ENCODE measurements at regions not wholly inside any gene's neighbourhood (a gene's known extent, or its start where the extent isn't known, plus 50 kb on each side); places are given as distances from the start of the nearest gene placed in this dataset.

DNA sequence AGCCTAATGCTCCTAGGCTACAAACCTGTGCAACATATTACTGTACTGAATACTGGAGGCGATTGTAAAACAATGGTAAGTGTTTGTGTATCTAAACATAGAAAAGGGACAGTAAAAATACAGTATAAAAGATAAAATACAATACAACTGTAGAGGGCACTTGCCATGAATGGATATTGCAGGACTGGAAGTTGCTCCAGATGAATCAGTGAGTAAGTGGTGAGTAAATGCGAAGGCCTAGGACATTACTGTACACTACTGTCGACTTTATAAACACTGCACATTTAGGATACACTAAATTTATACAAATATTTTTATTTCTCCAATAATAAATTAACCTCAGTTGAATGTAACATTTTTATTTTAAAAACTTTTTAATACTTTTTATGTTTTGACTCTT lies 485.0 kb downstream of the MMUT start:
- TF ChIP-seq ZFP3 (CRISPR knock-in tag; IDR thresholded peaks at IDR 0.05) (no peak), ZFP30 (CRISPR knock-in tag; IDR thresholded peaks at IDR 0.05) (no peak), ARNTL (CRISPR knock-in tag; IDR thresholded peaks at IDR 0.05; ENCODE audit: borderline replicate concordance, low read depth) (no peak), SNAI2 (CRISPR knock-in tag; IDR thresholded peaks at IDR 0.05) (no peak), BACH2 (CRISPR knock-in tag; IDR thresholded peaks at IDR 0.05; ENCODE audit: borderline replicate concordance) (no peak), ESRRG (CRISPR knock-in tag; IDR thresholded peaks at IDR 0.05) (no peak), CSDC2 (CRISPR knock-in tag; IDR thresholded peaks at IDR 0.05) (no peak), PPARA (CRISPR knock-in tag; IDR thresholded peaks at IDR 0.05; ENCODE audit: borderline replicate concordance) (no peak)
- TF ChIP-seq, protein P1, sequence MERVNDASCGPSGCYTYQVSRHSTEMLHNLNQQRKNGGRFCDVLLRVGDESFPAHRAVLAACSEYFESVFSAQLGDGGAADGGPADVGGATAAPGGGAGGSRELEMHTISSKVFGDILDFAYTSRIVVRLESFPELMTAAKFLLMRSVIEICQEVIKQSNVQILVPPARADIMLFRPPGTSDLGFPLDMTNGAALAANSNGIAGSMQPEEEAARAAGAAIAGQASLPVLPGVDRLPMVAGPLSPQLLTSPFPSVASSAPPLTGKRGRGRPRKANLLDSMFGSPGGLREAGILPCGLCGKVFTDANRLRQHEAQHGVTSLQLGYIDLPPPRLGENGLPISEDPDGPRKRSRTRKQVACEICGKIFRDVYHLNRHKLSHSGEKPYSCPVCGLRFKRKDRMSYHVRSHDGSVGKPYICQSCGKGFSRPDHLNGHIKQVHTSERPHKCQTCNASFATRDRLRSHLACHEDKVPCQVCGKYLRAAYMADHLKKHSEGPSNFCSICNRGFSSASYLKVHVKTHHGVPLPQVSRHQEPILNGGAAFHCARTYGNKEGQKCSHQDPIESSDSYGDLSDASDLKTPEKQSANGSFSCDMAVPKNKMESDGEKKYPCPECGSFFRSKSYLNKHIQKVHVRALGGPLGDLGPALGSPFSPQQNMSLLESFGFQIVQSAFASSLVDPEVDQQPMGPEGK (CRISPR knock-in tag; IDR thresholded peaks at IDR 0.05; ENCODE audit: borderline replicate concordance): no peak
- TF ChIP-seq, protein P2, sequence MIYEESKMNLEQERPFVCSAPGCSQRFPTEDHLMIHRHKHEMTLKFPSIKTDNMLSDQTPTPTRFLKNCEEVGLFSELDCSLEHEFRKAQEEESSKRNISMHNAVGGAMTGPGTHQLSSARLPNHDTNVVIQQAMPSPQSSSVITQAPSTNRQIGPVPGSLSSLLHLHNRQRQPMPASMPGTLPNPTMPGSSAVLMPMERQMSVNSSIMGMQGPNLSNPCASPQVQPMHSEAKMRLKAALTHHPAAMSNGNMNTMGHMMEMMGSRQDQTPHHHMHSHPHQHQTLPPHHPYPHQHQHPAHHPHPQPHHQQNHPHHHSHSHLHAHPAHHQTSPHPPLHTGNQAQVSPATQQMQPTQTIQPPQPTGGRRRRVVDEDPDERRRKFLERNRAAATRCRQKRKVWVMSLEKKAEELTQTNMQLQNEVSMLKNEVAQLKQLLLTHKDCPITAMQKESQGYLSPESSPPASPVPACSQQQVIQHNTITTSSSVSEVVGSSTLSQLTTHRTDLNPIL (CRISPR knock-in tag; IDR thresholded peaks at IDR 0.05; ENCODE audit: low read depth): no peak

Data from SK-N-SH treated with all-trans-retinoic acid at 6 μM for 48 hours (cell line).